ENCODE measurements at regions not wholly inside any gene's neighbourhood (a gene's known extent, or its start where the extent isn't known, plus 50 kb on each side); places are given as distances from the start of the nearest gene placed in this dataset.

- no peak for DNase-seq (ENCODE audit: low read depth)
- TF ChIP-seq, protein P1, sequence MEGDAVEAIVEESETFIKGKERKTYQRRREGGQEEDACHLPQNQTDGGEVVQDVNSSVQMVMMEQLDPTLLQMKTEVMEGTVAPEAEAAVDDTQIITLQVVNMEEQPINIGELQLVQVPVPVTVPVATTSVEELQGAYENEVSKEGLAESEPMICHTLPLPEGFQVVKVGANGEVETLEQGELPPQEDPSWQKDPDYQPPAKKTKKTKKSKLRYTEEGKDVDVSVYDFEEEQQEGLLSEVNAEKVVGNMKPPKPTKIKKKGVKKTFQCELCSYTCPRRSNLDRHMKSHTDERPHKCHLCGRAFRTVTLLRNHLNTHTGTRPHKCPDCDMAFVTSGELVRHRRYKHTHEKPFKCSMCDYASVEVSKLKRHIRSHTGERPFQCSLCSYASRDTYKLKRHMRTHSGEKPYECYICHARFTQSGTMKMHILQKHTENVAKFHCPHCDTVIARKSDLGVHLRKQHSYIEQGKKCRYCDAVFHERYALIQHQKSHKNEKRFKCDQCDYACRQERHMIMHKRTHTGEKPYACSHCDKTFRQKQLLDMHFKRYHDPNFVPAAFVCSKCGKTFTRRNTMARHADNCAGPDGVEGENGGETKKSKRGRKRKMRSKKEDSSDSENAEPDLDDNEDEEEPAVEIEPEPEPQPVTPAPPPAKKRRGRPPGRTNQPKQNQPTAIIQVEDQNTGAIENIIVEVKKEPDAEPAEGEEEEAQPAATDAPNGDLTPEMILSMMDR (conservative IDR thresholded peaks at IDR 0.05; ENCODE audit: low read depth, low read length), result no peak
- H3K4me3 ChIP-seq (ENCODE audit: low read depth, low read length), result no peak overlapping the region
Measured at GRCh38 chr21:19010996-19011395, 607.4 kb upstream of the TMPRSS15 start.

DNA sequence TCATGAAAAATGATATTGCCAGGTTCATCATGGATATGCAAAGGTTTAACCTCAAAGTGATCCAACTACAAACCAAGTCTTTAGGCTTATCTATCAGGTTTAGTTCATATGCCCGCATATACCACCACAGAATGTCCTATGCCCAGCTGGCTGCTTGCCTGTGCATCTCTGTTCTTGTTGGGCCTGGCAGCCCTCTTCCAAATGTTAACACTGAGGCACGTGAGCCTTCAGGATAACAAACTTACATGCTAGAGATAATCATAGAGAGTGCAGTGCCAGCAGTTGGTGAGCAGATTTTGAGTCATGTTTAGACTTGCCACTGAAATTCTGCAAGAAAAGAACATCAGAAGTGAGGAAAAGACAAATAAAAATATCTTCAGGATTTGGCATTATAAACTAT, 607.9 kb upstream of the TMPRSS15 start:
- DNase-seq (ENCODE audit: low read depth), result no peak
- H3K4me3 ChIP-seq (ENCODE audit: low read depth, low read length), result no peak overlapping the region
- TF ChIP-seq, protein P1 (conservative IDR thresholded peaks at IDR 0.05; ENCODE audit: low read depth, low read length), result no peak

- TF ChIP-seq, protein P1 (conservative IDR thresholded peaks at IDR 0.05; ENCODE audit: low read depth, low read length), result no peak
- no peak for DNase-seq (ENCODE audit: low read depth)
- no peak overlapping the region for H3K4me3 ChIP-seq (ENCODE audit: low read depth, low read length)
Measured at GRCh38 chr21:19013916-19014315, 610.3 kb upstream of the TMPRSS15 start.

DNA sequence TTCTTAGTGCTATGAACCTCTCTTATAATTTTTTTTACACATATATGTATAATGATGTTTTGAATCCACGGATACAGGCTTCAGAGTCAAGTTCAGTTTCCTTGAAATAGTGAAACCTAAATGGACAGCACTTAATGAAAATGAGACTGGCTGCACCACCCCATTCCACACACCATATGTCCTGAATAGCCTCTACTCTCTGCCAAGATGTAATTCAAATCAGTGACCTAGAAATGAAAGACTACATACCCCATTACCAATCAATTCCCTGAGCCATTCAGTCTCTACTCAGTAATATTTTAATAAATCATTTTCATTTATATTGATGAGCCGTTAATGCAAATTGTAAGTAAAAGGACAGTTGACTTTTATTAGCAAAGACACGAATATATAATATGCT, 614.9 kb upstream of the TMPRSS15 start:
- H3K4me3 ChIP-seq (ENCODE audit: low read depth, low read length), result no peak overlapping the region
- TF ChIP-seq, protein P1 (conservative IDR thresholded peaks at IDR 0.05; ENCODE audit: low read depth, low read length), result no peak
- no peak for DNase-seq (ENCODE audit: low read depth)

- DNase-seq (ENCODE audit: low read depth), result no peak
- H3K4me3 ChIP-seq (ENCODE audit: low read depth, low read length), result no peak overlapping the region
- TF ChIP-seq, protein P1 (conservative IDR thresholded peaks at IDR 0.05; ENCODE audit: low read depth, low read length), result no peak
Measured at GRCh38 chr21:19022978-19023377, 619.4 kb upstream of the TMPRSS15 start.

DNA sequence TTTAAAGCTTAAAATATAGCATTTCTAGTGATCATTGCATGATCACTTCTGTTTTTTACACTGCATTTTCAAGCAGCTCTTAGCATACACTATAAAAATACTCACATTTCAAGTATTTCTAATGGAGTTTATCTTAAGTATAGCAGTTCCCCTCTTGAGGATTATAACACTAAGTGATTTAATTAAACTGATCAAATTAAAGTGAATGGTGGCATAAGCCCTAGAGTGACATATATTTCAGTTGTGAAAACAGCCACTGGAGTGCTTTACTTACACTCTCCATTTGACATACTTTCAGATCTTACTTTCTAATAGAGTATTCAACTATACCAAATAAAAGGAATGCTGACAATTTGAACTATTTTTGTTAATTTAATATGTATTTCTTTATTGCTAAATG, 623.3 kb upstream of the TMPRSS15 start:
- DNase-seq (ENCODE audit: low read depth), result no peak
- TF ChIP-seq, protein P1 (conservative IDR thresholded peaks at IDR 0.05; ENCODE audit: low read depth, low read length), result no peak
- no peak overlapping the region for H3K4me3 ChIP-seq (ENCODE audit: low read depth, low read length)

DNA sequence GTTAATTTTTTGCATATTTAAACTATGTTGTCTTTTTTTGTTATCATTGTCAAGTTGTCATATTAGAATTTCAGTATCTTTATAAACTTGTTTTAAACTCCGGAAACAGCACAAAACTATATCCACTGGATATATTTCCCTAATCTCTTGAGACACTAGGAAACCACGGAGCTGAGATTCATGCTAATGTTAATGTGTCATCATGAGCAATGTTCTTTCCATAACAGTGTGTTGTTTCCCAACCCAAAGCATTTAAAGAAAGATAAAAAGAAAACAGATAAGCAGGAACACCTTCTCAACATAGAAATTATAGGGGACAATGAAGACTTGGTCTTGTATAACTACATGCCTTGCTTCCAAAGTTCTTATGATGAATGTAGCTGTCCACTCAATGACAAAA, 626.2 kb upstream of the TMPRSS15 start:
- no peak for DNase-seq (ENCODE audit: low read depth)
- TF ChIP-seq, protein P1 (conservative IDR thresholded peaks at IDR 0.05; ENCODE audit: low read depth, low read length), result no peak
- no peak overlapping the region for H3K4me3 ChIP-seq (ENCODE audit: low read depth, low read length)

All from epithelial cell of proximal tubule (primary cell).